HL-60 (cell line): ENCODE measurements at regions not wholly inside any gene's neighbourhood (a gene's known extent, or its start where the extent isn't known, plus 50 kb on each side); places are given as distances from the start of the nearest gene placed in this dataset.

Experiments
- CTCF ChIP-seq: IDR thresholded peaks from one replicate; pipeline ENCODE4 v1.5.1; 2011; ENCODE audit warnings: low read length, control low read depth, inconsistent platforms; ENCODE audit not compliant: insufficient read depth
- GABPA ChIP-seq: IDR thresholded peaks from 2 replicates; pipeline ENCODE4 v1.6.1; 2012; ENCODE audit warnings: low read depth
- POLR2AphosphoS5 ChIP-seq: IDR thresholded peaks from 2 replicates; pipeline ENCODE4 v1.6.1; 2012; ENCODE audit warnings: low read depth
- REST ChIP-seq: IDR thresholded peaks from 2 replicates; pipeline ENCODE4 v1.6.1; 2012; ENCODE audit warnings: low read depth; ENCODE audit not compliant: insufficient replicate concordance

- TF ChIP-seq CTCF (no peak), GABPA (no peak), POLR2AphosphoS5 (no peak), REST (no peak)
These were observed 562.8 kb upstream of the TLE4 start for GRCh38 chr9:79008916-79009315.
